IMR-90 (cell line): ENCODE measurements at regions not wholly inside any gene's neighbourhood (a gene's known extent, or its start where the extent isn't known, plus 50 kb on each side); places are given as distances from the start of the nearest gene placed in this dataset.

Experiments
- ATAC-seq: fragments of 200-7000 bp; cut with Tn5 transposase; 2 replicates; pipeline ENCODE4 v1.9.1; 2020; ENCODE audit warnings: low read depth, mild to moderate bottlenecking, moderate library complexity
- BruUV-seq: library from RNA; stranded (reverse); fragments of 400-500 nt; replicated peaks from 2 replicates; lab custom pipeline; 2021; lab: Mats Ljungman, UMichigan
- CTCF ChIA-PET: fragments of 300-600 bp; formaldehyde crosslinking; extraction: SDS; loops from one replicate; lab custom pipeline; 2021; ENCODE audit warnings: antibody characterized with exemption; lab: Yijun Ruan, JAX
- POLR2A ChIA-PET: fragments of 300-600 bp; sonication (Branson Sonifier 250); formaldehyde crosslinking; loops from one replicate; lab custom pipeline; 2022; ENCODE audit warnings: antibody characterized with exemption; ENCODE audit not compliant: unreplicated experiment; lab: Charles Lee
- DNase-seq: peaks from one replicate; pipeline ENCODE4 v3.0.0; 2013
- H2AFZ ChIP-seq: replicated peaks from 2 replicates; pipeline ENCODE3; 2013; ENCODE audit warnings: low read length, mild to moderate bottlenecking; ENCODE audit not compliant: poor library complexity
- H2AK5ac ChIP-seq: 2 replicates; pipeline ENCODE4 v1.6.1; 2013; ENCODE audit warnings: low read depth, low read length, inconsistent platforms
- H2AK9ac ChIP-seq: replicated peaks from 2 replicates; pipeline ENCODE3; 2013; ENCODE audit warnings: mild to moderate bottlenecking, low read depth, low read length, moderate library complexity; ENCODE audit not compliant: poor library complexity
- H2BK120ac ChIP-seq: 2 replicates; pipeline ENCODE4 v1.6.1; 2013; ENCODE audit warnings: low read depth, low read length, inconsistent platforms
- H2BK15ac ChIP-seq: 3 replicates; pipeline ENCODE4 v1.6.1; 2013; ENCODE audit warnings: low read depth, low read length, inconsistent platforms
- H2BK20ac ChIP-seq: 2 replicates; pipeline ENCODE4 v1.6.1; 2013; ENCODE audit warnings: low read depth, mild to moderate bottlenecking, inconsistent platforms, low read length, moderate library complexity
- H2BK5ac ChIP-seq: 2 replicates; pipeline ENCODE4 v1.6.1; 2013; ENCODE audit warnings: mild to moderate bottlenecking, low read depth, low read length, inconsistent platforms; ENCODE audit not compliant: poor library complexity, severe bottlenecking
- H3K14ac ChIP-seq: replicated peaks from 2 replicates; pipeline ENCODE4 v1.6.1; 2013; ENCODE audit warnings: low read depth, low read length, inconsistent platforms
- H3K18ac ChIP-seq: 2 replicates; pipeline ENCODE4 v1.6.1; 2013; ENCODE audit warnings: low read depth, low read length, control low read depth
- H3K23ac ChIP-seq: 2 replicates; pipeline ENCODE4 v1.6.1; 2013; ENCODE audit warnings: low read depth, low read length, inconsistent platforms
- H3K27ac ChIP-seq: 2 replicates; pipeline ENCODE4 v1.5.1; 2013; ENCODE audit warnings: mild to moderate bottlenecking, control low read depth, low read length; ENCODE audit not compliant: insufficient read depth
- H3K27me3 ChIP-seq: 2 replicates; pipeline ENCODE4 v1.6.1; 2013; ENCODE audit warnings: low read length; ENCODE audit not compliant: control insufficient read depth, insufficient read depth
- H3K36me3 ChIP-seq: 2 replicates; pipeline ENCODE4 v1.6.1; 2013; ENCODE audit warnings: low read length, mixed read lengths; ENCODE audit not compliant: control insufficient read depth, insufficient read depth
- H3K4ac ChIP-seq: 2 replicates; pipeline ENCODE4 v1.6.1; 2013; ENCODE audit warnings: low read depth, low read length, inconsistent platforms
- H3K4me1 ChIP-seq: 2 replicates; pipeline ENCODE4 v1.6.1; 2013; ENCODE audit warnings: low read length, mixed read lengths; ENCODE audit not compliant: control insufficient read depth, insufficient read depth
- H3K4me2 ChIP-seq: 2 replicates; pipeline ENCODE4 v1.6.1; 2013; ENCODE audit warnings: low read depth, mild to moderate bottlenecking, control low read depth, low read length, moderate library complexity
- H3K4me3 ChIP-seq: 2 replicates; pipeline ENCODE4 v1.5.1; 2013; ENCODE audit warnings: low read depth, mild to moderate bottlenecking, control low read depth, low read length, moderate library complexity; ENCODE audit not compliant: insufficient read depth
- H3K56ac ChIP-seq: 2 replicates; pipeline ENCODE4 v1.6.1; 2013; ENCODE audit warnings: low read length, inconsistent platforms; ENCODE audit not compliant: insufficient read depth; ENCODE audit errors: extremely low read depth
- H3K79me1 ChIP-seq, 2 experiments: 2 replicates each; pipeline ENCODE4 v1.6.1; 2013; ENCODE audit warnings: low read length in 2 of 2, inconsistent platforms in 1 of 2, low read depth in 1 of 2
- H3K9ac ChIP-seq: 2 replicates; pipeline ENCODE4 v1.6.1; 2013; ENCODE audit warnings: low read depth, low read length, control low read depth
- H3K9me1 ChIP-seq: 2 replicates; pipeline ENCODE4 v1.6.1; 2013; ENCODE audit warnings: low read length, inconsistent platforms; ENCODE audit not compliant: insufficient read depth
- H3K9me3 ChIP-seq: 2 replicates; pipeline ENCODE4 v1.6.1; 2013; ENCODE audit warnings: low read length; ENCODE audit not compliant: control insufficient read depth, insufficient read depth
- H4K20me1 ChIP-seq: 2 replicates; pipeline ENCODE4 v1.6.1; 2013; ENCODE audit warnings: low read length, inconsistent platforms; ENCODE audit not compliant: insufficient read depth
- H4K5ac ChIP-seq: 2 replicates; pipeline ENCODE4 v1.6.1; 2013; ENCODE audit warnings: mild to moderate bottlenecking, low read depth, low read length, control low read depth
- H4K8ac ChIP-seq, 2 experiments: 2 replicates each; pipeline ENCODE4 v1.6.1; 2013; ENCODE audit warnings: low read depth in 2 of 2, low read length in 2 of 2, control low read depth in 1 of 2, inconsistent platforms in 1 of 2
- H4K91ac ChIP-seq: 2 replicates; pipeline ENCODE4 v1.6.1; 2013; ENCODE audit warnings: low read depth, low read length, inconsistent platforms; ENCODE audit not compliant: insufficient read depth
- BHLHE40 ChIP-seq: fragments of 150-350 bp; IDR thresholded peaks from 2 replicates; pipeline ENCODE4 v1.6.1; 2016; ENCODE audit warnings: mild to moderate bottlenecking, low read depth, low read length
- CEBPB ChIP-seq: IDR thresholded peaks from 2 replicates; pipeline ENCODE4 v1.6.1; 2012; ENCODE audit warnings: low read depth, low read length, improper control_type of control experiment
- CHD1 ChIP-seq: IDR thresholded peaks from 2 replicates; pipeline ENCODE4 v1.6.1; 2012; ENCODE audit warnings: low read depth, low read length, improper control_type of control experiment
- CTCF ChIP-seq: conservative IDR thresholded peaks from 2 replicates; pipeline ENCODE4 v1.5.1; 2012; ENCODE audit warnings: mild to moderate bottlenecking, low read depth, low read length, improper control_type of control experiment
- ELK1 ChIP-seq: fragments of 150-350 bp; IDR thresholded peaks from 2 replicates; pipeline ENCODE4 v1.6.1; 2016; ENCODE audit warnings: low read depth, mild to moderate bottlenecking, low read length, moderate library complexity, borderline replicate concordance
- FOS ChIP-seq: fragments of 150-350 bp; IDR thresholded peaks from 2 replicates; pipeline ENCODE4 v1.6.1; 2016; ENCODE audit warnings: low read depth, low read length
- MAFK ChIP-seq: IDR thresholded peaks from 2 replicates; pipeline ENCODE4 v1.6.1; 2012; ENCODE audit warnings: low read depth, low read length, improper control_type of control experiment
- MAZ ChIP-seq: IDR thresholded peaks from 2 replicates; pipeline ENCODE4 v1.6.1; 2012; ENCODE audit warnings: low read depth, mild to moderate bottlenecking, low read length, improper control_type of control experiment, moderate library complexity, borderline replicate concordance
- MXI1 ChIP-seq: IDR thresholded peaks from 2 replicates; pipeline ENCODE4 v1.6.1; 2012; ENCODE audit warnings: low read depth, mild to moderate bottlenecking, low read length, moderate library complexity, borderline replicate concordance
- NFE2L2 ChIP-seq: fragments of 150-350 bp; IDR thresholded peaks from 2 replicates; pipeline ENCODE4 v1.6.1; 2016; ENCODE audit warnings: low read depth, mild to moderate bottlenecking, low read length
- POLR2A ChIP-seq: IDR thresholded peaks from 2 replicates; pipeline ENCODE4 v1.6.1; 2012; ENCODE audit warnings: mild to moderate bottlenecking, low read depth, low read length
- RAD21 ChIP-seq: IDR thresholded peaks from 2 replicates; pipeline ENCODE4 v1.6.1; 2012; ENCODE audit warnings: low read length, improper control_type of control experiment
- RCOR1 ChIP-seq: IDR thresholded peaks from 2 replicates; pipeline ENCODE4 v1.6.1; 2012; ENCODE audit warnings: mild to moderate bottlenecking, low read length, improper control_type of control experiment; ENCODE audit not compliant: insufficient replicate concordance
- RFX5 ChIP-seq: IDR thresholded peaks from 2 replicates; pipeline ENCODE4 v1.8.0; 2012; ENCODE audit warnings: low read depth, mild to moderate bottlenecking, low read length, moderate library complexity
- SMC3 ChIP-seq: fragments of 150-350 bp; IDR thresholded peaks from 2 replicates; pipeline ENCODE4 v1.6.1; 2016; ENCODE audit warnings: low read depth, mild to moderate bottlenecking, antibody characterized with exemption, low read length, moderate library complexity
- USF2 ChIP-seq: fragments of 150-350 bp; IDR thresholded peaks from 2 replicates; pipeline ENCODE4 v1.6.1; 2017; ENCODE audit warnings: mild to moderate bottlenecking, antibody characterized with exemption, low read length, low read depth
- WGBS, 2 experiments: methylation state at CpG; one replicate each; pipeline versions ENCODE4 v1.1.5 to v1.1.7; 2013; ENCODE audit warnings: missing lambda C conversion rate in 2 of 2; ENCODE audit not compliant: insufficient read length in 1 of 2; ENCODE audit errors: extremely low coverage in 2 of 2; 5-methylcytosine and 5-hydroxymethylcytosine counted together
- dilution Hi-C: fragments of 300-500 bp; cut with HindIII; formaldehyde crosslinking; loops from one replicate; pipeline ENCODE4 v1.14.3; 2018; ENCODE audit warnings: low sequenced_read_pairs; ENCODE audit not compliant: unreplicated experiment
- in situ Hi-C: fragments of 300-500 bp; cut with MboI; formaldehyde crosslinking; loops from 3 replicates; pipeline ENCODE4 v1.14.3; 2019; ENCODE audit warnings: low sequenced_read_pairs, inconsistent platforms, mixed read lengths
- intact Hi-C: fragments of 100-400 bp; cut with micrococcal nuclease; formaldehyde crosslinking; loops from 2 replicates; pipeline ENCODE4 v1.10.0; 2022

- Histone ChIP-seq H2AK5ac (no peak overlapping the region), H2AK9ac (no peak overlapping the region), H2BK20ac (no peak overlapping the region), H3K27ac (no peak overlapping the region), H3K9ac (no peak overlapping the region), H3K4me3 (no peak overlapping the region), H3K23ac (no peak overlapping the region), H2BK5ac (no peak overlapping the region), H3K4me2 (no peak overlapping the region), H2AFZ (no peak overlapping the region), H3K18ac (no peak overlapping the region), H3K4ac (no peak overlapping the region), H4K91ac (no peak overlapping the region), H3K4me1 (0 out of 2 replicates have a peak, but pooled peaks cover 2% of the 10 kb centered on the region), H3K9me3 (no peaks in the 10 kb centered on the region), H4K20me1 (no peaks in the 10 kb centered on the region), H3K9me1 (no peaks in the 10 kb centered on the region), H3K14ac (no peak overlapping the region), H4K8ac (no peak overlapping the region), H4K5ac (no peak overlapping the region), H3K79me1 (no peaks in the 10 kb centered on the region; a peak in 1 of 4 replicates), H3K56ac (no peak overlapping the region), H3K36me3 (no peaks in the 10 kb centered on the region), H2BK15ac (no peak overlapping the region), H3K27me3 (no peaks in the 10 kb centered on the region), H2BK120ac (no peak overlapping the region)
- intact Hi-C loops: no loop called here
- CTCF ChIA-PET: interaction anchor here (0.7 kb wide), 2 partner anchors 173 to 1189 kb away, joined by 3 to 8 read pairs; no protein-coding TSS in a partner anchor
- in situ Hi-C loops: no loop called here
- no peak for TF ChIP-seq FOS
- TF ChIP-seq RAD21: no peak
- TF ChIP-seq NFE2L2: no peak
- TF ChIP-seq RFX5: no peak
- TF ChIP-seq SMC3: no peak
- TF ChIP-seq RCOR1: no peak
- TF ChIP-seq MAFK: no peak
- no peak for TF ChIP-seq CEBPB
- TF ChIP-seq POLR2A: no peak
- no peak for TF ChIP-seq BHLHE40
- TF ChIP-seq CTCF: no peak
- TF ChIP-seq CHD1: no peak
- no peak for TF ChIP-seq MAZ
- TF ChIP-seq MXI1: no peak
- no peak for TF ChIP-seq USF2
- no peak for TF ChIP-seq ELK1
- DNase-seq (no peak), ATAC-seq (no peak)
- POLR2A ChIA-PET: no interaction called here
- BruUV-seq: no TSS peak
- no CpG with 5 or more reads among the region's 16 CpGs for WGBS, 2 experiments
- dilution Hi-C loops: no loop called here
Observed at GRCh38 chr3:152193673-152194267, 75.0 kb upstream of the MBNL1 start.
